Left ventricle myocardium superior (tissue), 1 donor: ENCODE measurements at regions not wholly inside any gene's neighbourhood (a gene's known extent, or its start where the extent isn't known, plus 50 kb on each side); places are given as distances from the start of the nearest gene placed in this dataset.
"Not testable (repeated sequence)": the region's sequence is repeated elsewhere in the genome, so short reads cannot be mapped to it uniquely, and the experiment has no call there.

Experiments used
- ATAC-seq: fragments of 200-7000 bp; cut with Tn5 transposase; one replicate; pipeline ENCODE4 v1.9.1; 2020; ENCODE audit warnings: mild to moderate bottlenecking, moderate library complexity
- DNase-seq: peaks from one replicate; pipeline ENCODE4 v3.0.0-alpha.2; 2020
- intact Hi-C: fragments of 100-400 bp; cut with micrococcal nuclease; formaldehyde crosslinking; loops from one replicate; pipeline ENCODE4 v1.11.0; 2022
- donor health status: DM: no; HTN: yes; CAD: no; lungs with severe emphysema.

DNA sequence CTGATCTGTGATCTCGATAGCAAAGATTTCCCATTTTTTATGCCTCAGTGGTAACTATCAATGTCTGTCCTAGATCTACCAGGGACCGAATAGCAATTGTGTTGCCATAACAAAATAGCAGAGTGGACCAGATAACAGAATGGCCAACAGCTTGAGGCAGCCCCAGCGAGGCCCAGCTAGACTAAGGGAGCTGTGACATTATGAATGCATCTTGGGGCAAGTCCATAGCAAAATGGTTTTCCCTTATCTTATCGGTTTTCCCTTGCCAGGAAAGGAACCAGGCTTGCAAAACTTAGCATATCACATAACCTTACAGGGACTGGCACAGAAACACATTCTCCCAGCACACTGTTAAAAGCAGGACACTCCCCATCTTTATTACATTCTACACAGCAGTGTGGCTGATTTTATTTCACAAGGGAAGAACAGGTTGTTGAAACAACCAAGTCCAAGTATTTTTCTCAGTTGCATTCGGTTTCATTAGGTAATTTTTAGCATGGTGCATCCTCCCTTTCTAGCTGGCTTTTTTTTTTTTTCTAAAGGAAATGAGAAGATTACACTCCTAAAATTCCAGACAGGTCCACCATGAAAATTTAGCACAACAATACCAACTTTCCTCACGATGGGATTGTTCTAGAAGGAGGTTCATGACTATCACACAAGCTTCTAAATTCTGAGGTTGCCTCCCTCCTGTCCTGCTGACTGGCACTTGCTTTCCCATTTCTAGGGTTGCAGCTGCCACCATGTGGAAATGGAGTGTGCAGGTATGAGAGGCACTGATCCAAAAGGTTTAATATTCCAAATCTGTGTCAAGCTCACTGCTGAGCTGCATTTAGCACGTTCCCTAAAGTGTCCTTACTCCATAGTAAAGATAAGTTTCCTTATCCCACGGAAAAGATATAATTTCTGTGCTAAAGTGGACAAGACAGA lies 97.0 kb upstream of the SLC35G4 start:
- DNase-seq (no peak), ATAC-seq (peak; percentile 58)
- intact Hi-C loops = no loop called here

DNA sequence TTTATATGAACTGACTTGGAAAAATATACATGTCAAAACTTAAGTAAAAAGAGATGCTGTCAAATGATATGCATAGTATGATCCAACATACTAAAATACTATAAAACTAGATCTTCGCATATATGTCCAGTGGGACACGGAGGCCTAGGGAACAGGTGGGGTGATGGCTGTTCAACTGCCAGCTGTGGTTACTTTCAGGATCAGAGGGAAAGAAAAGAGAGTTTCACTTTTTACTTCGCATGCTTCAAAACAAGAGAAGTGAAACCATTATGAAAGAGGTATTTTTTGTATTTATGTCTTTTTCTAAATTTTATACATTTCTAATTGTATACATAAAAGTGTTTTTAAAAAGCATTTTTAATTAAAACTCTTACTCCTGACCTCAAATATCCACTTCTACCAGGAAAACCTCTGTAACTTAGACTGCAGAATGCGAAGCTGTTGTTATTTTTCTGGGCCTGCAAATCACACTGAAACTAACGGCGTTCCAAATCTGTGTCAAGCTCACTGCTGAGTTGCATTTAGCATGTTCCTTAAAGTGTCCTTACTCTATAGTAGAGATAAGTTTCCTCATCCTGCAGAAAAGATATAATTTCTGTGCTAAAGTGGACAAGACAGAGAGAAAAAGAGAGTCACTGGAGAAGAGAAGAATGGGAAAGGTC lies 97.8 kb upstream of the SLC35G4 start:
- intact Hi-C loops = no loop called here
- DNase-seq = no peak
- no peak for ATAC-seq

DNA sequence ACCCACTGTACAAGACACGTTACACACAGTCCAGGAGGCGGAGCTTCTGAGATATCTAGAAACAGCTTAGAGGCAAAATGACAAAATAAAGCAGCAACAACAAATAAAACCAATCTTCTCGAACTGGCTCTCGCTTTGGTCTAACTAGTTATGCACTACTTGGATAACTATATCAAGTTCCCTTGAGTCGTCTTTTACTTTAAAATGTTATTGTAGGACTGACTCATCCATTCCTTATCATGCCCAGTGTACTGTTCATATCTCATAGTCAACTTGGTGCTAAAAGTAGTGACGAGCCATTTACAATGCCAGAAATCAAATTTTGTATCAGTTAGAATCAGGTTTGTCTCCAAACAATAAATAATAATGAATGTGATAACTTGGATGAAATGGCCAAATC lies 102.5 kb upstream of the SLC35G4 start:
- ATAC-seq = no peak
- intact Hi-C loops = no loop called here
- no peak for DNase-seq

DNA sequence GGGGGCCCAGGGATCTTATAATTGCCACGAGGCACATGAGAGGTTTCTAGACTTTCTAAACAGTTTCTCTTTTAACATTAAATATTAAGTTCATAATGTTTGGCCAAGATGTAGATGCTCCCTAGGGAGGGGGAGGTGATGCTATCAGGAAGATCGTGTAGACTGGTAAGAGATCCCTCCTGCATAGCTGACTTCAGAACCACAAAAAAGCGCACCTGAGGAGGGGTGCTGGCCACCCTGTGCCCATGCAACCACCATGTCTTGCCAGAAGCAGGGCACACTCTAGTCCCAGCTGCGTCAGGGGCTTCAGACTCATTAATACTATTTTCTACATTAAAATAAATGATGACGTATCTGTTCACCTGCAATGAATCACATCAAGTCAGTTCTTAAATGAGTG lies 103.4 kb upstream of the SLC35G4 start:
- ATAC-seq (no peak), DNase-seq (no peak)
- intact Hi-C loops = no loop called here

DNA sequence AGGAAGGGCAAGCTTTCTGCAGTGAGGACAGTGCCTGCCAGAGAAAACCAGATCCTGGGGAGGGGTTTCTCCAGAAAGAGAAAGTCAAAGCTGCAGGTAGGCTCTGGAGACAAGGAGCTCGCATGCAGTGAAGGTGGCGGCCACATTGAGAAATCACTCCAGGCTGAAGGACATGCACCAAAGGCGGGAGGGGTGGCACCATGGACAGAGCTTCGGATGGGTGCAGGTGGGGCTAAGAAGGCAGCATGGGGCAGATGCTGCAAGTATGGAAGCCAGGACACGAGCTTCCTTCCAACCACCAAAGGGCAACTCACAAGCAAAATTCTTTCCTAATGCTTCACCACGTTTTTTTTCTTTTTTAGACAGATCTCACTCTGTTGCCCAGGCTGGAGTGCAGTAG lies 104.4 kb upstream of the SLC35G4 start:
- intact Hi-C loops = no loop called here
- ATAC-seq = no peak

DNA sequence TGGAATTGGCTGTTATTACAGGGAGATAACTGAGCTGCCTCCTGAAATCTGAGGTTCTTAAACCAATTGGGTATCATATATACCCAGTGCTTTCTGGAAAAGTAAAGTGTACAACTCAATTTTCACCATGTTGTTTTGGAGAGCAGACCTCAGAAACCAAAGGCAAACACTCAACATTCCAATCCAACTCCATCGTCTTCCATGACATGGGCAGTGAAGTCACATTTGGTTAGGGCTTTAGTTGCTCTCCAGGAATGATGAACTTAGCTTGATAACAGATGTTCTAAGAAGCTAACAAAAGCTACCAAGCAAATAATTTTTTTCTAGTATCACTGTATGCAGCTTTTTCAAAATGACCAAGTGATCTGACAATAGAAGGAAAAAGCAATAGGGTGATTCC lies 107.0 kb upstream of the SLC35G4 start:
- ATAC-seq (no peak), DNase-seq (no peak)
- intact Hi-C loops = no loop called here

More for the DNA sequence above, 104.4 kb upstream of the SLC35G4 start:
- DNase-seq = no peak

DNA sequence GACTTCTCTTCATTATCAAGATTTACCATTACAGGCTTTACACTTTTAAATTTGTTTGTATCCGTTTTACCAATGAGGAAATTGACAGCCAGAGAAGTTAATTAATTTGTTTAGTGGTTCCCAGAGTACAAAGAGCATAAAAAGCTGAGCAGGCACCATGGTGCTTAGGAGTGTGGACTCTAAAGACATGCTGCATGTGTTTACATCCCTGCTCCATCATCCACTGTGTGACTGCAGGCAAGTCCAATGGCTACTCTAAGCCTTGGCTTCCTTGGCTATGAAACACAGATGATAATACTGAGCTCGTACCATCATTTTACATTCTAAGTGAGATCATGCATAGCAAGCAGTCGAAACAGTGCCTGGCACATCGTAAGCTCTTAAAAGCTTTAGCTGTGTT lies 108.0 kb upstream of the SLC35G4 start:
- intact Hi-C loops = no loop called here
- no peak for ATAC-seq

DNA sequence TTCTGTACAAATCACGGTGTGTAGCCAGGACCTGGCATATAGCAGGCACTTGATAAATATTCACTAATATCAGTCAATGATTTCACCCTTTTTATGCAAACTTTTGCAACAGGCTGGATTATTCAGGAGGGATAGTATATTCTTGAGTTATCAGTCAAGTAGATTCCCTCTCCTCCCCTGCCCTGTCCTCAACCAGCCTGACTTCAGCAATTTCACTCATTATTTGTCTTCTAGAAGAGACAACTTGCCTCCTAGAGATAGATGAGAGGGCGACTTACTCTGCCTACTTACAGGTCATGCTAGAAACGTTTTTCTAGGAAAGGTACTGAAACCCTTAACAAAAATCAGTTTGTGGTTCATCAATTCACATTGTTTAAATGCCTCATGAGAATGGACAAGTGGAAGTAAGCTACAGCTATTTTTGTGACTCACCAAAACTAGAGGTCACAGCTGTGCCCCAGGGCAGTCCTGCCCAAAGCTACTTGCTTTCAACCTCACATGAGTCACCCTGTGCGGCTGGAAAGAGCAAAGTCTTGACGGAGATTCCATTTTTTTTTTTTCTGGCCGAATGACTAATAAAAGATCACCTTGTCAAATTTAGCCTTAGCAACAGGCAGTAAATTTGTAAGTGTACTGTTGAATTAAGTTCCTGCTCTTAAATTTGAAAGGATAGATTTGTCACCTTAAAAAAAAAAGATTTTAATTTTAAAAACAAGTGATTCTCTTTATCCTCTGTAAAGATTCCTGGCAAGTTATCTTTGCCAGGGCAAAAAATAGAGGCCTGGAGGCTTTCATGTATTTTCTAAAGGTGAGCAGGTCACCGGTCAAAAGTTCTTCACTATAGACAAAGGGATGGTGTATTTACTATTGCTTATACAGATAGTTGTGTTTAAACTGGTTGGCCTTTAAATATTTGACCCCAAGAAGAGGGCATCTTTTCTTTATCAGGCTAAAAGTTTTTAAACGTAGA lies 109.0 kb upstream of the SLC35G4 start:
- intact Hi-C loops = no loop called here
- DNase-seq = no peak
- peak; percentile 42 for ATAC-seq

More for the DNA sequence above, 108.0 kb upstream of the SLC35G4 start:
- no peak for DNase-seq

DNA sequence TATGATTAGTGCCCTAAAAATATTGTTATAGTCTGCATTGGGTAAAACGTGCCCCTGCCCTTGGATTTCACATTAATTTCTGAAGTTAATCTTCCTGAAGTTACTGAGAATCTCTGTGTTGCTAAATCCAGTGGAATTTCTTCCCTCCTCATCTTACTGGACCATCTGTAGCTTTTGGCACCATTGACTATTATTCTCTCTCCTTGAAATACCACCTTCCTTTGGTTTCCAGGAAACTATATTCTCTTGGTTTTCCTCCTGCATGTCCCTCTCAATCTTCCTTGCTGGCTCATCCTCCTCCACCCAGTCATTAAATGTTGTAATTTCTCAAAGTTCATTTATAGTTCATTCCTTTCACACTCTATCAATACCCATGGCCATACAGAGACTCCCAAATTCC lies 110.6 kb upstream of the SLC35G4 start:
- intact Hi-C loops = no loop called here
- DNase-seq = no peak
- no peak for ATAC-seq

DNA sequence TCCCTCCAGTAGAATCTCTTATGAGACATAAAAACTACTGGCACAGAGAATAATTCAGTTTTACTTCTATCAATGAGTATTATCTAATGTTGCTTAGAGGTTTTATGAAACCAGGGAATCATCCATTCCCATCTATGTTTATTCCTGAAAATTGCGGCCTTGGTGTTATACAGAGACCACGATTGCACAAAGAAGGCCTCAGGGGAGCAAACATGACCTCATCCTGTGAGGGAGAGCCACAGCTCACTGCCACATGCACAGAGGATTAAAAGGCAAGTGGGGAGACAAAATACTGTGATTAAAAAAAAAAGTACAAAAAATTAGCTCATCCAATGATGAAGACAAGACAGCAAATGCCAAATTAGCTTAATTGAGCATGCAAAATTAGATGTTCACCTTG lies 111.8 kb upstream of the SLC35G4 start:
- DNase-seq = no peak
- ATAC-seq = peak; percentile 86
- intact Hi-C loops = no loop called here

DNA sequence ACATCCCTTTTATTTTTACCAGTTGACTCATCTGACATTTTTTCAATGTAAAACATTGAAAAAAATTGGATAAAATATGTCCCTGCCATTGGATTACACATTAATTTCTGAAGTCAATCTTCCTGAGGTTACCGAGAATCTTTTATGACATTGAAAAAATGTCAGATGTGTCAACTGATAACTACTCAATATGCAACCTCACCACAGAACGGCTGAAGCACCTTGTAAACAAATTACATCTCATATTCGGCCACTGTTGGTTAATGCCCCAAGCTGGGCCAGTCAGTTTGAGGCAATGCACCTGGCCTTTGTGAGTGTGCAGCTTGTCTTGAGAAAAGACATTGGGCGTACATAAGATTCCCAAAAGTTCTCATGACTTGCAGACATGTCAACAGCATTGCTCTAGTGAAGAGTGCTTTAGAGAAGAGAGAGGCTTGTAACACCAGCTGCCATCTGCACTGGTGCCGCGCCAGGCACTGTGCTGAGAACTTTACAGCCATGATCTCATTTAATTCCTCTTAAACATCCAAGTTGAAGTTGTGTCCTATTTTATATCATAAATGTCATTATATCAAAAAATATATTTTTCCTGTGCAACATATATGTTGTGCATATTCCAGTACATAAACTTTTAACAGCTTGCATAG lies 112.7 kb upstream of the SLC35G4 start:
- peak; percentile 74 for ATAC-seq
- DNase-seq = peak; percentile 45
- intact Hi-C loops = no loop called here

DNA sequence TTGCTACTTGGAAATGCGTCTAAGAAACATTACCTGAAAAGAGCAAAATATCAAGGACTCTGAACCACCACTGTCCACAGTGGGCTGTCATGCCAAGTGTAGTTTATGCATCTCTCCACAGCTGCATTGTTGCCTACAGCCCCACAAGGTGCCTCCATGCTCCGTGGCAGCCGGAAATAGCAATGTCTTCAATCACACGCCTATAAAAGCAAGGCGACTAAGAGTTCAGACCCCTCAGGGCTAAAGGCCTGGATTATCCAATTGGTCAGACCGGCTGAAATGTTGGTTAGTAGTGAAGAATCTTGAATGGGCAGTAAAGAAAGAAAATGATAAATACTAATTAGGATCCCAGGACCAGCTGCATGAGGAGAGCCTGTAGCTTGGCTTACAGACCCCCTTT lies 114.0 kb upstream of the SLC35G4 start:
- ATAC-seq = no peak
- DNase-seq = no peak
- intact Hi-C loops = no loop called here

DNA sequence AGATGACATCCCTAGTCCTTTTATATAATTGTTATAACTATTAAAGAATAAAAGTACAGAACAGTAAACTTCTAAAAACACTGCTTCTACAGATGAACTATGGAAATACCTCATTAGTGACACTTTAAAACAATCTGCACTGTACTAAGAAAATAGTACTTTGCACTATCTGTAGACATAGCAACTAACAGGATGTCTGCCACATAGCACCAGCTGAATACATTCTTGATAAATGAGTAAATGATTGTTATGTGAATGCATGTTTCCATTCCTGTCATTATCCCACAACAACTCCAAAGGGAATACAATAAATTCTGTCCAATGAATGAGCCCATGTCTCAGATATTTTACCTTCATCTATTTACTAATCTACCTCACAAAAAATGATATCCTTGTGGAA lies 115.3 kb upstream of the SLC35G4 start:
- no peak for ATAC-seq
- intact Hi-C loops = no loop called here
- DNase-seq = no peak

DNA sequence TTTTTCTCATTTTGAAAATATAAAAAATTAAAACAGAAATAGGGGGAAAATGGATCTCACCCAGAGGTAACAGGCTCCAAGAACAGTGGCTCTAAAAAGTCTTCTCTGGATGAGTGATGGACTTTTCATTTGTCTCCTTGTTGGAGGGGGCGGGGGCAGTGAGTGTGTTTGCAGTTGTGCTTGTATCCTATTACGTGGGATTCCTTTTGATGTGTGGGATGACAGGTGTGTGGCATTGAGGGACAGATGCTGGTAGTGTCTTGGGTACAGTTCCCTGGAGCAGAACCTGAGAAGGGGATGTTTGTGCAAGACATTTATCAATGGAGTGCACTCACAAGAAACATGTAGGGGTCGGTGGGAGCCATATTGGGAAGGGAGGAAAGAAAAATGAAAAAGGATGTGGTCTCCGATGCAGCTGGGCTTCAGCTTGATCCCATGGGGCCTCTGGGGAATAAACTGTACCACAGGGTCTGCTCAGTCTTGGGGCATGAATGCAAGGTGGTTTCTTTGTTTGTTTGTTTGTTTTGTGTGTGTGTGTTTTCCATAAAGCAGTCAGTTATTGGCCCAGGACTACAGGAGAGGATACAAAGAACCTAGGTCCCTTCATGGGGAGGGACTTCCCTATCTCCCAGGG lies 120.0 kb upstream of the SLC35G4 start:
- intact Hi-C loops = no loop called here
- ATAC-seq (no peak), DNase-seq (no peak)

DNA sequence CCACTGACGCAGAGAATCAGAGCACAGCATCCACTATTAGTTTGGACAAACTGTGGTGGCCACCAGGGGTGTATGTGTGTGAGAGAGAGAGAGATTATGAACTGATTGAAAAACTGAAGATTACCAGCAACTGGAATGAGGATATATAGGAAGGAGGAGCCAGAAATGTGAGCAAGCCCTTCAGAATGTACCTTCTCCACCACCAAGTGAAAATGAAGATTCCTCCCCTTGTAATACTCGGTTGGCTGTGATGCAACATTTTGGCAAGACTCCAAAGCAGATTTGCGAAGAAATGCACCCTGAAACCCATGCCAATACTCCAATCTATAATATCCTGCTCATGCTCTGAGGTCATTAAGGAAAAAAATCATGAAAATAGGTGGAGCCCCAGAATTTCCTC lies 121.2 kb upstream of the SLC35G4 start:
- intact Hi-C loops = no loop called here
- no peak for ATAC-seq
- no peak for DNase-seq

DNA sequence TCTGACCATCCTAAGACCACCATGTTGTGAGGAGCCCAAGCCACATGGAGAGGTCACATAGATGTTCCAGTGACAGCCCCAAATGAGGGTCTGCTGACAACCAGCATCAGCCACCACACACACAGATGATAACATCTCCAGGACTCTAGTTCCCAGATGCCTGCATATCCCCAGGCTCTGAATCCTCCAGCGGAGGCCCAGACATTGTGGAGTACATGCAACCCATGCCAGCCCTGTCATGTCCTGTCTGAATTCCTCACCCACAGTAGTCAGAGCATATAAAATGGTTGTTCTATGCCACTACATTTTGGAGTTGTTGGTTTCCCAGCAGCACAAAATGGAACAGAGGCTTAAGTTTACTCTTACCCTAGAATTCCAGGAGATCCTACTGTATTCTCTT lies 122.0 kb upstream of the SLC35G4 start:
- intact Hi-C loops = no loop called here
- ATAC-seq = no peak
- no peak for DNase-seq

DNA sequence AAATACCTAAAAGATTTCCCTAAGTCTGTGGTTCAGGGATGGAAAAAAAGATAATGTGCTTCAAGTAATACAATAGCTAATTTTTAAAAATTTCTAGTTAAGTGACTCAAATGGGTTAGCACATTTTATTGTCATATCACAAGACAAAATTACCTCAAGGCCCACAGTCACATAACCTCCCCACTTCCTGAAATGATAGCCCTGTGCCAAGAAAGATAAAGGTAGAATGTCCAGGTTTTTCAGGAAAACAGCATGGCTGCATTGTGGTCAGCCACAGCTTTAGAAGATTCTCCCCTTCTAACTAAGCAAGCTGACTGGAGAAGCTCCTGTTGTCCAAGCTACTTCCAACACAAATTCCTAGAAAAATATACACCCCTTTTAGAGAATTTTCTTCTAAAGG lies 127.1 kb upstream of the SLC35G4 start:
- ATAC-seq = no peak
- DNase-seq = no peak
- intact Hi-C loops = no loop called here

DNA sequence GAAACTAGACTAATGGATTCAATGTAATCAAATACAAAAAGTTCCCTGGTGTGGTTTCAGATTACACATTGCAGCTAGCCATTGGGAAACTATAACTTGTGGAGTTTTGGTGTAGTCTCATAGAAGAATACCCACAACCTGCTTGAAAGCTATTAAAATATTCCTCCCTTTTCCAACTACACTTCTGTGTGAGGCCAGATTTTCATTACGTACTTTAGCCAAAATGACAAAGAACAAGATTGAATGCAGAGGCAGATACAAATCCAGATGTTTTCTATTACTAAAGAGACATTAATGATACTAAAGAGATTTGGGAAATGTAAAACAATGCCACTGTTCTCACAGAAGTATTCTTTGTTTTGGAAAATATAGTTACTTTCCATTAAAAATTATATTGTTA lies 128.7 kb upstream of the SLC35G4 start:
- intact Hi-C loops = no loop called here
- DNase-seq (no peak), ATAC-seq (no peak)

DNA sequence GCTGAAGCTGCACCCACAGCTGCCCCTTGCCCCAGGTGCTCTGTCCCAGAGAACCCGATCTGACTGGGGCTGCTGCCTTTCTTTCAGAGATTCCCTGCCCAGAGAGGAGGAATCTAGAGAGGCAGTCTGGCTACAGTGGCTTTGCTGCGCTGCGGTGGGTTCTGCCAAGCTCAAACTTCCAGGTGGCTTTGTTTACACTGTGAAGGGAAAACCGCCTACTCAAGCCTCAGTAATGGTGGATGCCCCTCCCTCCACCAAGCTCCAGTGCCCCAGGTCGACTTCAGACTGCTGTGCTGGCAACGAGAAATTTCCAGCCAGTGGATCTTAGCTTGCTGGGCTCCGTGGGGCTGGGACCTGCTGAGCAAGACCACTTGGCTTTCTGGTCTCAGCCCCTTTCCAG lies 130.4 kb upstream of the SLC35G4 start:
- DNase-seq, intact Hi-C loops, ATAC-seq: not testable (repeated sequence)
